Stimulated activated CD4-positive, alpha-beta T cell treated with anti-CD3 and anti-CD28 coated beads, Interleukin-2, amount 100 ng/mL, for 4 hours (primary cell): ENCODE measurements at regions not wholly inside any gene's neighbourhood (a gene's known extent, or its start where the extent isn't known, plus 50 kb on each side); places are given as distances from the start of the nearest gene placed in this dataset.

Experiments used
- DNase-seq: peaks from one replicate; pipeline ENCODE4 v3.0.0-alpha.2; 2020; ENCODE audit warnings: low read depth

DNA sequence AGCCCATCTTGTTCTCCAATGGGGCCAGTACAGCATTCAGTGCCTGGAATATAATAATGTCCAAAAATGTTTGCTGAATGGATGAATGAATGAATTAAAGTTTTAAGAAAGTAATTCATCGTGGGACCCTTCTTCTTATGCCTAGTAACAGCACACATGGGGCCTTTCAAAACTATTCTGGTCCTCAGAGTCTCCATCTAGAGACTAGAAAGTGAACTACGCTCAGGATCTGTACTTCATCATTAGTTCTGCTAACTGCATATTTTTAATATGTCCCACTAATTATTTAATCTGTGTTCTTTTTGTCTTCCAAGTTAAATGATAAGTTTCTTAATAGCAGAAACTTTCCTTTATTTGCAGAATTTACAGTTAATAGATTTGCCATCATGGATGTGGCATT lies 172.5 kb downstream of the SMAD2 start:
- no peak for DNase-seq

DNA sequence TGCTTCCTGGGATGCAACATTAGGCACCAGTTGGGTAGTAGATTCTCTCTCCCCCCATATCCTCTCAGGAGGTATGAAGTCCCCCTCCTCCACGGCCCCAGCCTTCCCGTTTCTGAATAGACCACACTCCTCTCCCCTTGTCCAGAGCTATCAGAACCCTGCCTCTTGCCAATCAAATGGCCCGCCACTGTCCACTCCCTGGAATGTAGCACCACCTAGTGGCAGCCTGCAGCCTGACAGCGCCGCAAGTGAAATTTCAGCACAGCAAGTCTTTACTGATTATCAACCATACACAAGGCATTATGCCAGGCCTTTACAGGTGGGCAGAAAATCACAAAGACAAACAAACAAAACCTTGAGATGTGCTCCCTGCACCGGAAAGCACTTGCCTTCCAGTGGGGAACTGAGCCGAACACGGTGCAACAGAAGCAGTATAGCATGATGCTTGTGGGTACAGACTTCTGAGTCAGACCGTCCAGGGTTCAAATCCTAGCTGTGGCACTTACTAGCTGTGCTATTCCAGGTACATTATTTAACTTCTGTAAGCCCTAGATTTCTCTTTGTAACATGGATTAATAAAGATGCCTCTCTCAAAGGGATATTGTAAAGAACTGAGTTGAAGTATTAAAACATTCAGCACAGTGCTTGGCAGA lies 174.0 kb downstream of the SMAD2 start:
- DNase-seq: peak; percentile 13

DNA sequence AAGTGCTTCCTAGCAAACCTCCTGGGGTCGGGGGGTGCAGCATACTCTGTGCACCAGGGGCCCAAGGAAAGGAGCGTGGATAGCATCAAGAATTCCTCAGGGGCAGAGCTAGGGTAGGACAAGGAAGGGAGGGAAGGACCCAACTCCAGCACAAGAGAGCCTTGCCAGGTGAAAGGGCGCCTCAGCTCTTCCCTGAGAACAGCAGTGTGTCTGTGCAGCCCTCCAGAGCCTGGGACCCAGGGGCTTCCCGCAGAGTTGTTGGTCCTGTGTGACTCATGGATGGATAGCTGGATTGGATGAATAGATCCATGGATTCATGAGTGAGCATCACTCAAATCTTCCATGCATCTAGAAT lies 175.4 kb downstream of the SMAD2 start:
- no peak for DNase-seq

DNA sequence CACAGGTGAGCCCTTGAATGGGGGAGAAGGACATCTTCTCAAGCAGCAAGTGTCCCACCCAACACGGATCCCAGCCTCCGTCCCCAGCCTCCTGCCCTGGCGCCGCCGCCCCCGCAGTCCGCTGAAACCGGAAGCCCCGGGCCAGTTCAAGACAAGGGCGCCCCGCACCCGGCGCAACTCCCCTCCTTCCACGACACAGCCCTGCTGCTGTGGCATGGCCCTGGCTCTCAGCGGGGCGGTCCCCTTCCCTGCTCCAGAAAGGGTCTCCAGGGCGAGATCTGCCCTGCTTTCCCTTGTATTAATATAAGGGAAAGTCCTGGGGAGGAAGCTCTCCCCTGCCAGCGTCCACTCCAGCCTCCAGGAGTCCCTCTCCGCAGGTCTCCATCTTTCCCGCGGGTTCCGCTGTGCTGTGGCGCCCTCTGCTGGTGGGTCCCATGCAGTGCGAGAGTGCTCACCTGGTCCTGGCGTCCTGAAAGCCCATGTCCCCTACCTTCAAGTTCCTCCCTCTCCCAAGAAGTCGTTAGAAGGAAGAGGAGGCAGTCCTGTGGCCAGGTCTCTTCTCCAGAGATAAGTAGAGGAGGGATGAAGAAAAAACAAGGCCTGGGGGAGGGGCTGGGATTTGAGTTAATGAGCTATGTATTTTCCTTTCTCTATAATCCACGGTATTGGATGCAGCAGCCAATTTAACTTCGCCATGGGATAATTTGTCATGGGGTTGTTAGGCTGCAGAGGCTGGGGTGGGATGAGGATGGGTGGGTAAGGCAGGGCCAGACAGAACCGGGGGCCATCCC lies 176.0 kb downstream of the SMAD2 start:
- DNase-seq: no peak

DNA sequence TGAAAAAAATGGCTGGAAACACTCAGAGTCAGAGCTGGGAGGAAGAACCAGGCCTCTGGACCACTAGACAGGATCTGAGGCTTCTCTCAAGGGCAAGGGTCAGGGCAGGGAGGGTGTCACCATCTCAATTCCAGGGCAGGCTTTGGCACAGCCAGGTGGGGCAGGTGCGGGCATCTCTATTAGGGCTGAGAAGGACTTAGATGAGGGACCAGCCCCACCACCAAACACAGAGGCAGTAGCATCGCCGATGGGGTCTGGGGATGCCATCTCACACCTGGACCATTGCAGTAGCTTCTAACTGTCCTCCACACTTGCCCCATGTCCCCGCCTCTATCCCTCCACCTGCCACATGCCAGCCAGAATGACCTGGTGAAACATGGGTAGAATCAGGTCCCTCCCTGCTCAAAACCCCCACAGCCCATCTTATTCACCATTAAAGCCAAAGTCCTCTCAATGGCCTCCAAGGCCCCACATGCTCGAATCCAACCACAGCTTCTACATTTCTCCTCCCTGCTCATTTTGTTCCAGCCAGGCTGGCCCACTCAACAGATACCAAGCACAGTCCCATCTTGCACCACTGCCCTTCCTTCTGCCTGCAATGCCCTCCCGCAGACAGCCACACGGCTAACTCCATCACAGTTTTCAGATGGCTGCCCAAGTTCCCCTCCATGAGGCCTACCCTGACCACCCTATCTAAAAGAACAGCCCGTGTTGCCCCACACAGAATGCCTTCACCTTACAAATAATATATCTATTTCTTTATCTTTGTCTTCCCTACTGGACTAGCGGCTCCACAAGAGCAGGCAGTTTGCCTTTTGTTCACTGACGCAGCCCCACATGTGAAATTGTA lies 177.4 kb downstream of the SMAD2 start:
- DNase-seq: no peak

DNA sequence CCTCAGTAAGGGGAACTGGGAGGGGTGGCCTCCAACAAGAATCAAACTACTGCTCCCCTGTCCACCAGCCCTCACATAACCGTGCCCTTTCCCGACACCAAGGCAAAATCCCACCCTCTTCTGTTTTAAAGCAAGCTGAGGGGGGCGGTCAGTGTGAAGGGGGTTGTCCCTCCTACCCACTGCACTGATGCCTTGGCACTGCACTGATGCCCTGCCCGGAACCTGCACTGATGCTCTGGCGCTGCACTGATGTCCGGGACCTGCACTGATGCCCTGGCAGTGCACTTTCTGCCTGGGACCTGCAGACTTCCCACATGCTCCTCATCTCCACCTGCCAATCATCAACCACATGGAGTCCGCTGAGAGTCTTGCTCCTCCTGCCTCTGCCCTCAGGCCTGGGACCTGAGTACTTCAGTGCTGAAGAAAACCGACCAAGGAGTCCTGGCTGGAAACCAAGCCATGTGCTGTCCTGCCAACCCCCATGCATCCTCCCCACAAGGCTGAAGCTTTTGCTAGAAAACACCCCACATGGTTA lies 179.5 kb downstream of the SMAD2 start:
- no peak for DNase-seq

DNA sequence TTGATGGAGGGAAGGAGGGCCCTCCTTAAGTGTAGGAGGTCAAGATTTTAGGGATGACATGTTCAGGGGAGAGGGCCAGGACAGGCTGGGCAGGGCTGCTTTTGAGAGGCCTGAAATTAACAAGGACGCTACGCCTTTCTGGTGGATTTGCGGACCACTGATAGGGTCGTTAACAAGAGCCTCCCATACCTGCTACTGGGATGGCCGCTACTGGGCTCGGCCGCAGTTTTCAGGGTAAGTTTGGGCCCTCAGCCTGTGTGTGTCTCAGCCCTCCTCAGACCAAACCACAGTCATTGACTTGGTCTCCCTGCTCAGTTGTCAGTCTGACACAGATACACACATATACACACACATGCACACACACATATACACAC lies 180.9 kb downstream of the SMAD2 start:
- no peak for DNase-seq

DNA sequence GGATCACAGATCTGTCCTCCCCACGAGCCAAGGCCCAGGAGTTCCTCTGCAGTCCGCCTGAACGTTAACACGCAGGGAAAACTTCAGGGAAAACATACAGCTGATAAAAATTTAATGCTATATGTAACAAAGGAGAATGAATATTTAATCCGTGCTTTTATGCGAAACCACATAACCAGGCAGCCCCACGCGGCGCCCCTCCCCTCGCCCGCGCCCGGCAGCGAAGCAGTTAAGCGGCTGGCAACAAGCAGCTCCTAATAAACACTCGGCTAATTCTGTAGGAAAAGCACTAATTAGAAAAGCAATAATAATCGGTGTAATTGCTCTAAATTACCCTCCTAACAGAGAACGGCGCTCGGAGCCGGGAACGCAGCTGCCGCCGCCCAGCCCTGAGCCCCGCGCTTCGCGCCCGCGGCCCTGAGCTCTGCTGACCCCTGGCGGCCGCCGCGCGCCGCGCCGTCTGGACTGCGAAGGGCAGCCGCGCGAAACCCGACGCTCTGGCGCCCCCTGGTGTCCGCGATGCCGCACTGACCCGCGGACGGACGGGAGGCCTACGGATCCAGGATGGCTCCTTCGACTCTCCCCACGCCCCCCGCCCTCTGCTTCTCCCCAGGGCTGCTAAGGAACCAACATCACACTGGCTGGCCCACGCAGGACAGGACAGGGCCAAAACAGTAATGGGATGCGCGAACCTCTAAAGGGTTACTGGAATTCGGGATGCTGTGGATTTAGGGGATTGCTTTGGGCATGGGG lies 181.4 kb downstream of the SMAD2 start:
- DNase-seq: peak; percentile 66

DNA sequence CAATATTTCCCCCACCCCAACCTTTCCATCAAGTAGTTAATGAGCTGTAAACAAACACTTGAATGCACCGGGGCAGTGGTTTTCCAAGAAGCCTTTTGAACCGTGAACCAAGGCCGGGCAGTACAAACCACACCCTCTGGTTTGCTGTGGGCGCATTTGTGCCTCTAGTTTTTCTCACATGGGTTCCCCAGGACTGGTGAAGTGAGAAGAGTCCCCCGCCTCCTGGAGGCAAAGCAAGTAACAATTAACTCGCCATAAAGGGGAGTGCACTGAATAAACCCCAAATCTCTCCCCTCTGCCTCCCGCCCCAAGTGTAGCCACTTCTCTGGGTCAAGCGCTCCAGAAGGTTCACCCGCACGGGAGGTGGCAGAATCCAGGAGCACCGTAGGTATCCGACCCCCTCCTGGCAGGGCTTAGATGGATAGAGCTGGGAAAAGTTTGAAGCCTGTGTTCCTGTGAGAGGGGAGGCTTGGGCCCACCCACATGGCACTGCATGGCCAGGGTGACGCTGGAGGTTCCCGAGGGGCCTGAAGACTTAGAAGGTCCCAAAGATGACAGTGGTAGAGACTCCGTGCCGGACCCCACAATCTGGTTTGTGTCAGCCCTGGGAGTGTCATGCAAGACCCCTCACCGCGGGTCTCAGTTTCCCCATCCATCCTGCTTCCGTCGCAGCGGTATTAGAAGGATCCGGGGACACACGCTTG lies 182.2 kb downstream of the SMAD2 start:
- no peak for DNase-seq

DNA sequence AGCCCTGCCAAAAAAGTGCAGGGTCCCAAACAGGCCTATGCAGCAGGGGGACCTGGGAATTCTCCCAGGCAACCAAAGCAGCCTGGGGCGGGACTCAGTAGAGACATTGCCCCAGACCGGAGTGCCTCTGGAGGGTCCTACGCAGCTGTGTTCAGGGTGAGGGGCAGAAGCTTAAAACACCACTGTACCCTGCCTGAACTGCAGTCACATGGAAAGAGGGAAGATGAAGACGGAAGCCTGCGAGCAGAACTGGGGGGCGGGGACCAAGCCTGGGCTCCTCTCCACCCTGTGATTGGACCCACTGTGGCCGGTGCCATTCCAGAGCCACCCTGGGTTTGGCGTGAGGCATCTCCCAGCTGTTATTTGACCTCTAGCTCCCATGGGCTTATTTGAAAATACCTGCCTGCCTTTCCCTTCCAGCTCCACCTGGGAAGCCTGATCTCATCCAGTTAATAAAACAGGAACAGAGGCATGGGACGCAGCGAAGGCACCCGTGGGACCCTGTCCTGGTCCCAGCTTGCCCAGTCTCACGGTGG lies 183.1 kb downstream of the SMAD2 start:
- DNase-seq: no peak

DNA sequence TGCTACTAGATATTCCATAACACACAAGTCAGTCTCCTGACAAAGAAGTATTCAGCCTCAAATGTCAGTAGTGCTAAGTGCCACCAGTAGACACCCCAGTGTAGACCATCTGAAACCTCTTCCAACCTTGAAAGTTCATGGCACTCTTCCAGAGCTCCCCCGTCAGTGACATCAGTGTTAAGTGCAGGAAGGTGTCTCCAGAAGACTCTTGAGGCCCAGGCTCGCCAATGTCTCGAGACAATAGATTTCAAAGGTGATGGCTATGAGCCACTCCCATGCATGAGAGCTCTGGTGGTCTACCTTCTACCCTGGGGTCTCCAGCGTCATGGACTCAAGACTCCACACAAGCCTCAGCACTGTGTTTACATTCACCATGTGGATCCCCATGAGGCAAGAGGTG lies 183.8 kb downstream of the SMAD2 start:
- DNase-seq: no peak

DNA sequence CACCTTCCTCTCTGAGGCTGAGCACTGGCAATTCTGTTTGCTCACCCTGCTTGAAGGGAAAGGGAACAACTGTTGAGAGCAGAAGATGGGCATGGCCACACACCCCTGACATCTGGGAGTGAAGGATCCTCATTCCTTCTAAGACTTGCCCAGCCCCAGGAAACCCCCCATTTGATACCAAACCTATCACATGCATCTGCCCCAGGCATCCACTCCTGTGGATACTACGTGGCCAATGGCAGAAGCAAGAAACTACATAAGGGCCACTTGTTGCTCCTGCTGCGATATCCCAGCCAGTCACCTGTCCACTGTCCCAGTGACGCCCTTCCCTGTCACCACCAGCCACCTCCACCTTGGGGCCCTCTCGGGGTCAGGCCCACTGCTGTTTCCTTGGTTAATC lies 185.2 kb downstream of the SMAD2 start:
- no peak for DNase-seq

DNA sequence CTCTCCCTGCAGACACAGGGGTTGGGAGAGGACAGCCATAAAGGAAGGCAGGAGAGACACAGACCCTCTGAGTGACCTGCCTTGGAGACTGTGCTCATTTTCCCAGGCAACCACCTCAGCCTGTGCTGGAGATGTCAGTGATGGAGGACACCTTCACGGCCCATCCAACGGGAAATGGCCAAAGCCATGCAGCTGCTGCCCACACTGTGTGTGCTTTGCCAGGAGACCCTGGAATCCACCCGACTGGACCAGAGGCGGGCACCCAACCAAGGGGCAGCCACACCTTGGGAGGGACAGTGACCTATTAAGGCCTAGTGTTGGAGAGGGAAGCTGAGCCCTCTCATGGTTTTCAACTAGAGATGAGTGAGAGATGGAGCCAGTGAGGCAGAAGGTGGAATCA lies 192.5 kb downstream of the SMAD2 start:
- no peak for DNase-seq

DNA sequence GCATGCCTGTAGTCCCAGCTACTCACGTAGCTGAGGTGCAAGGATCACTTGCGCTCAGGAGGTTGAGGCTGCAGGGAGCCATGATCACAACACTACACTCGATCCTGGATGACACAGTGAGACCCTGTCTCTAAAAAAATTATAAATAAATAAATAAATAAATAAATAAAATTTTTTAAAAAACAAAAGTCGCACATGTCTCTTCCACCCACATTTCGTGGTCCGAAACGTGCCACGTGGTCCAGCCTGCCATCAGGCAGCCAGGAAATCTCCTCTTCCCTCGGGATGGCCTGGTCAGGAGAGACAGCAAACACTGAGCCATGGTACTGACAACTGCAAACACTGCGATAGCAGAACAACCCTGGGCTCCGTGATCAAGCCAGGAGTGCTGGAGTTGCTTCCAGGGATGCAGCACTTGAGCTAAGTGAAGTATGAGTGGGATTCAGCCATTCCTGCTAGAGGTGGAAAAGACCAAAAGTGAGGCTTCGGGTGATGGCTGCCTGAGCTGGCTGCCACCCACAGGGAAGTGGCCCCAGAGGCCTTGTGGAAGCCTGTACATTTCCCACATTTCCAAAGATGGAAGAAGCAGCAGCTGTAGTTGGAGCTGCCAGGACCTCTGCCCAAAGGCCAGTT lies 193.1 kb downstream of the SMAD2 start:
- DNase-seq: no peak

DNA sequence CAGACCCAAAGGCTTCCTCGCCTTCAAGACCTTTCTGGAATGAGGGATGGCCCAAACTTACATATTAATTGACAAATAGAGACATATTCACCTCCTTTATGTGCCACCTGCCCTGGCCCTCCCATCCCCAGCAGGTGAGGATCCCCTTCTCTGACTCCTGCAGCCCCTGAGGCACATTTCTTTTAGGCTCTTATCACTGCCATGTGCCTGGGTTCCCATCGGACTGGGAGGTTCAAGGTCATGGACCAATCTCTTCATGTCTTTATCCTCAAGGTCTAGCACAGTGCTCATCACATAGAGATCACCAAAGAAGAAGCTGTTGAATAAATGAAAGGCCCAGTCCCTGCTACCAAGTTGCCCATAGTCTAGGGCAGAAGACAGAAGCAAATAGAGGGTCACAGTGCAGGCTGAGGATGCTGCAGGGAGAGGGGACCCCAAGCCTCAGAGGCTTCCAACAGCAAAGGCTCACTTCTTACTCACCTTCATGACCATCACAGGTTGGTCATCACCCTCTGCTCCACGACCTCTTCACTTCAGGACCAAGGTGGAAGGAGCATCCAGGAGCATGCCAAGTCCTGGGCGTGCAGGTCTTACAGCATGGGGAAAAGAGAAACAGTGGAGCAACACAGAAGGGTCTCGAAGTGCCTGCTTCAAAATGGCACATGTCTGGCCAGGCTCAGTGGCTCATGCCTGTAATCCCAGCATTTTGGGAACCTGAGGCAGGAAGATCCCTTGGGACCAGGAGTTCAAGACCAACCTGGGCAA lies 193.9 kb downstream of the SMAD2 start:
- DNase-seq: no peak

DNA sequence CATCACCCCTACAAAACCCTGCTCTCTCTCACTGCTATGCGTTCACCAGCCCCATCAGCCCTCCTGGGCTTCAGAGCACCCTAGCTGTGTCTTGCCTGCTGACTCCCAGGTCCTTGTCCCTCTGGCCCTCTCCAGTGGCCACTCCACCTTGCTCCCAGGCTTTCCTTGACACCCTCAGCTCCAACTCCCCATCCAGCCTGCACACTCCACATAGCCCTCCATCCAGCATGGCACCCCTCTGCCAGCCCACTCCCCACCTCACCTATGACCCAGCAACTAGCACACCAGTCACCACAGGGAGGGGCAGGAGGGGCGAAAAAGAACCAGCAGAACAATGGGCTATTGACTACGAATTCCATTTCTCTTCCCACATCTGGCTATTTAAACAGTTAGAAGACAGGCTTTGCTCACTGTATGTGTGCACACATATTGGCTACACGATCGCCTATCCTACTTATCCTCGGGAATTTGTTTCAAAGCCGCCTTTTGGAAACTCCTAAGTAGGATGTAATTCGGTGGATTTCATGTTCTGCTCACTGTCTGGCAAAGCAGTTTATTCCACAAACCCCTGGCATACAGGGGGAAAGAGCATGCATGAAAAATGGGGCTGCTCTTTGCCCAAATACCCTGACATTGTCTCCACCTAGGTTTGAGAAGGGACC lies 195.3 kb downstream of the SMAD2 start:
- no peak for DNase-seq

DNA sequence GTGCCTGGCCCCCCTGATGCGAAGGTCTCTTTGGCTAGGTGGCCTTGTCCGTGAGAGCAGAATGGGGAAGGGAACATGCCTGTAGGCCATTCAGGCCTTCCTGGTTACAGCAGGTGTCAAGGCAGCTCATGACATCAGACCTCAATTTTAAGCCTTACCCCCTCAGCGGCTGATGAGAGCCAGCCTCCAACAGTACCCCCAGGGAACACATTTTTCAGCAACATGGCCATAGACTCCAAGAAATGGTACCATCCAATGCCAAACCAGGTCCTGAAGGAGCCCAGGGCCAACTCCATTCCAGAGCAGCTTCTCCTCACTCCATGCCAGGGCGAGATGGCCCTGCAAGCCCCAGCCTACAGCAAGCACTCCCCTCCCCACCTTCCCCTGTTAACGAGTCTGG lies 199.2 kb downstream of the SMAD2 start:
- DNase-seq: no peak

DNA sequence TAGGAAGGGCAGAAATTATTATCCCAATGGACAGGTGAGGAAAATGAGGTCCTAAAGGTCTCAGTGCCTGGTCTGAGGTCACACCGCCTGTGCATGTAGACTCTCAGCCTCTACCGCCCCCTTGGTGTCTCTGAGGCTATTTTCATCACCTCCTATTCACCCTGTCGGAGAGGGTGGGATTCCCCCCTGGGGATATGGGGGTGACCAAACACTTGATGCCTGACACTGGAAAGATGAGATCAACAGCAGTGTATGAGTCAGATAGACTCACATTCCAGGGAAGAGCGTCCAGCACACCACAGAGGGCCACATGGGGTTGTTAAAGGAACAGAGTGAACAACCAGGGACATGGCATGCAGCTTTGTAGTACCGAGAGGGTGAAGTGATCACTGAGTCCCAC lies 199.7 kb downstream of the SMAD2 start:
- DNase-seq: no peak

DNA sequence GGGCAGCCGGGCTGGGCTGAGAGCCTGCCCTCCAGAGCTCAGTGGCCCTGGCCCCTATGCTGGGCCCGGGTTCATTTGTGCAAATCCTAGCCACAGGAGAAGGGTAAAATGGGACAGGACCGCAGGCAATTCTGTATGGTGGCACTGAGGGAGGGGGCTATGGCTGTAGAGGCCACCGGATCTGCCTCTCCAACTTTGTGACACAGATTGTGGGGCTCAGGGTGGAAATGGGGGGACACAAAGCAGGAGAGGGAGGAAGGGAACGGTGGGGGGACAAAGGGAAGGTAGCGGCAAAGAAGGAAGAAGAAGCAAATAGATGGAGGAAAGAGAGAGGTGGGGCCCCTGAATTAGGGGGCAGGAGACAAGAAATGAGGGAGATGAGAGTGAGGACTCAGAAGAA lies 201.1 kb downstream of the SMAD2 start:
- no peak for DNase-seq
